Neural cell (in vitro differentiated cells): ENCODE measurements at regions not wholly inside any gene's neighbourhood (a gene's known extent, or its start where the extent isn't known, plus 50 kb on each side); places are given as distances from the start of the nearest gene placed in this dataset.

ENCODE experiments used
- H2AFZ ChIP-seq: fragments of 200-600, 300-800 bp; sonication (generic), shearing (Covaris generic); 2 replicates; pipeline ENCODE4 v1.6.0; 2014; ENCODE audit warnings: low read depth, mild to moderate bottlenecking, antibody characterized with exemption, low read length, moderate library complexity
- H3F3A ChIP-seq: fragments of 200-600 bp; shearing (Covaris generic); 2 replicates; pipeline ENCODE4 v1.6.1; 2016; ENCODE audit warnings: mild to moderate bottlenecking, moderate library complexity, mixed read lengths, antibody characterized with exemption, low read length; ENCODE audit not compliant: insufficient read depth, poor library complexity, severe bottlenecking
- H3K27ac ChIP-seq: fragments of 200-600, 300-800 bp; sonication (generic), shearing (Covaris generic); 2 replicates; pipeline ENCODE4 v1.5.1; 2014; ENCODE audit warnings: mild to moderate bottlenecking, low read length, moderate library complexity
- H3K27me3 ChIP-seq: fragments of 300-800, 200-600 bp; sonication (generic), shearing (Covaris generic); 2 replicates; pipeline ENCODE4 v1.6.0; 2014; ENCODE audit warnings: mild to moderate bottlenecking, low read depth, low read length, moderate library complexity; ENCODE audit not compliant: insufficient read depth
- H3K36me3 ChIP-seq: fragments of 300-800, 200-600 bp; sonication (generic), shearing (Covaris generic); 2 replicates; pipeline ENCODE4 v1.5.1; 2014; ENCODE audit warnings: mild to moderate bottlenecking, antibody characterized with exemption, low read length, moderate library complexity; ENCODE audit not compliant: insufficient read depth
- H3K4me2 ChIP-seq: fragments of 300-800, 200-600 bp; sonication (generic), shearing (Covaris generic); 2 replicates; pipeline ENCODE4 v1.6.0; 2014; ENCODE audit warnings: mild to moderate bottlenecking, low read length
- H3K4me3 ChIP-seq: fragments of 300-800, 200-600 bp; sonication (generic), shearing (Covaris generic); 2 replicates; pipeline ENCODE4 v1.5.1; 2014; ENCODE audit warnings: mild to moderate bottlenecking, low read length, moderate library complexity
- H3K79me2 ChIP-seq: fragments of 200-600 bp; shearing (Covaris generic); replicated peaks from 2 replicates; pipeline ENCODE4 v1.6.0; 2014; ENCODE audit warnings: mild to moderate bottlenecking, low read length, moderate library complexity; ENCODE audit not compliant: insufficient read depth
- H3K9ac ChIP-seq: fragments of 300-800, 200-600 bp; sonication (generic), shearing (Covaris generic); 2 replicates; pipeline ENCODE4 v1.6.1; 2016; ENCODE audit warnings: mild to moderate bottlenecking, low read length, mixed read lengths
- H3K9me2 ChIP-seq: fragments of 200-600 bp; shearing (Covaris generic); 2 replicates; pipeline ENCODE4 v1.6.1; 2016; ENCODE audit warnings: mild to moderate bottlenecking, low read length, mixed read lengths; ENCODE audit not compliant: insufficient read depth
- H3K9me3 ChIP-seq: fragments of 200-600, 300-800 bp; sonication (generic), shearing (Covaris generic); 2 replicates; pipeline ENCODE4 v1.6.1; 2016; ENCODE audit warnings: mild to moderate bottlenecking, mixed run types, low read length, moderate library complexity, mixed read lengths
- H4K20me1 ChIP-seq: fragments of 200-600 bp; shearing (Covaris generic); 2 replicates; pipeline ENCODE4 v1.6.1; 2016; ENCODE audit warnings: mild to moderate bottlenecking, mixed run types; ENCODE audit not compliant: insufficient read depth
- CTCF ChIP-seq: fragments of 450-650 bp; IDR thresholded peaks from 2 replicates; pipeline ENCODE4 v1.5.1; 2014; ENCODE audit warnings: antibody characterized with exemption, mild to moderate bottlenecking, moderate library complexity; ENCODE audit not compliant: poor library complexity, severe bottlenecking
- EP300 ChIP-seq: fragments of 450-650 bp; conservative IDR thresholded peaks from 2 replicates; pipeline ENCODE4 v1.6.1; 2014; ENCODE audit warnings: antibody characterized with exemption, mild to moderate bottlenecking, moderate library complexity; ENCODE audit not compliant: poor library complexity, severe bottlenecking
- EZH2 ChIP-seq: fragments of 200-600, 300-800 bp; shearing (Covaris generic), sonication (generic); IDR thresholded peaks from 2 replicates; pipeline ENCODE4 v1.6.1; 2014; ENCODE audit warnings: antibody characterized with exemption, low read length, borderline replicate concordance, mild to moderate bottlenecking; ENCODE audit not compliant: insufficient read depth, poor library complexity, severe bottlenecking
- MXI1 ChIP-seq: fragments of 450-650 bp; conservative IDR thresholded peaks from 2 replicates; pipeline ENCODE4 v1.6.1; 2014; ENCODE audit warnings: antibody characterized with exemption, mild to moderate bottlenecking; ENCODE audit not compliant: poor library complexity, severe bottlenecking
- POLR2AphosphoS5 ChIP-seq: IDR thresholded peaks from 2 replicates; pipeline ENCODE4 v1.6.1; 2012
- RAD21 ChIP-seq: fragments of 450-650 bp; conservative IDR thresholded peaks from 2 replicates; pipeline ENCODE4 v1.6.1; 2014; ENCODE audit warnings: antibody characterized with exemption, mild to moderate bottlenecking, moderate library complexity
- REST ChIP-seq: IDR thresholded peaks from 2 replicates; pipeline ENCODE4 v1.6.1; 2012; ENCODE audit warnings: borderline replicate concordance
- SMC3 ChIP-seq: fragments of 450-650 bp; conservative IDR thresholded peaks from 2 replicates; pipeline ENCODE4 v1.6.1; 2014; ENCODE audit warnings: antibody characterized with exemption, mild to moderate bottlenecking, moderate library complexity; ENCODE audit not compliant: poor library complexity
- TAF1 ChIP-seq: IDR thresholded peaks from 2 replicates; pipeline ENCODE4 v1.6.1; 2012; ENCODE audit warnings: low read depth

DNA sequence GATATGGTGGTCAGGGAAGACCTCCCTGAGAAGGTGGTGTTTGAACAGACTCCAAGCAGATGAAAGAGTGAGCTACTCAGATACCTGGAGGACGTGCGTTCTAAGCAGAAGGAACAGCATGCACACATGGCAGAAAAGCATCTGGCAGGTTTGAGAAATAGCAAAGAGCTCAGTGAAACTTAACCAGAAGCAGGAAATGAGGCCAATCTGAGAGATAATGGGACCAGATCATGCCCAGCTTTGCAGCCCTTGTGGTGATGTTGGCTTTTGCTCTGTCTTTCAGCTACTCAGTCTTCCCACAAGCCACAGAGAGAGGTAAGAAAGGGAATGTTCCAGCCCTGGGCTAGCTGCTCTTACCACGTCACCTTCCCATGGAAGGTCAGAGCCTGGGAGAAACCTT lies 176.3 kb upstream of the GSC start:
- Histone ChIP-seq H3K79me2 (no peaks in the 10 kb centered on the region), H3K4me2 (no peak overlapping the region), H2AFZ (no peak overlapping the region), H3K9me3 (no peaks in the 10 kb centered on the region), H3F3A (no peaks in the 10 kb centered on the region), H3K27ac (no peak overlapping the region), H3K9me2 (no peaks in the 10 kb centered on the region), H4K20me1 (no peaks in the 10 kb centered on the region), H3K27me3 (no peaks in the 10 kb centered on the region), H3K9ac (no peak overlapping the region), H3K4me3 (no peak overlapping the region), H3K36me3 (no peaks in the 10 kb centered on the region)
- TF ChIP-seq RAD21, result no peak

GRCh38 chr14:94945615-94946014 lies 175.7 kb upstream of the GSC start:
- H3K27ac ChIP-seq, result no peak overlapping the region
- H3F3A ChIP-seq, result no peaks in the 10 kb centered on the region
- no peak overlapping the region for H3K9ac ChIP-seq
- H3K9me3 ChIP-seq, result no peaks in the 10 kb centered on the region
- no peaks in the 10 kb centered on the region for H3K9me2 ChIP-seq
- no peaks in the 10 kb centered on the region for H3K27me3 ChIP-seq
- no peaks in the 10 kb centered on the region for H3K36me3 ChIP-seq
- no peaks in the 10 kb centered on the region for H3K79me2 ChIP-seq
- H3K4me3 ChIP-seq, result no peak overlapping the region
- no peaks in the 10 kb centered on the region for H4K20me1 ChIP-seq
- H3K4me2 ChIP-seq, result no peak overlapping the region
- no peak for TF ChIP-seq REST
- TF ChIP-seq MXI1, result no peak
- no peak overlapping the region for H2AFZ ChIP-seq

DNA sequence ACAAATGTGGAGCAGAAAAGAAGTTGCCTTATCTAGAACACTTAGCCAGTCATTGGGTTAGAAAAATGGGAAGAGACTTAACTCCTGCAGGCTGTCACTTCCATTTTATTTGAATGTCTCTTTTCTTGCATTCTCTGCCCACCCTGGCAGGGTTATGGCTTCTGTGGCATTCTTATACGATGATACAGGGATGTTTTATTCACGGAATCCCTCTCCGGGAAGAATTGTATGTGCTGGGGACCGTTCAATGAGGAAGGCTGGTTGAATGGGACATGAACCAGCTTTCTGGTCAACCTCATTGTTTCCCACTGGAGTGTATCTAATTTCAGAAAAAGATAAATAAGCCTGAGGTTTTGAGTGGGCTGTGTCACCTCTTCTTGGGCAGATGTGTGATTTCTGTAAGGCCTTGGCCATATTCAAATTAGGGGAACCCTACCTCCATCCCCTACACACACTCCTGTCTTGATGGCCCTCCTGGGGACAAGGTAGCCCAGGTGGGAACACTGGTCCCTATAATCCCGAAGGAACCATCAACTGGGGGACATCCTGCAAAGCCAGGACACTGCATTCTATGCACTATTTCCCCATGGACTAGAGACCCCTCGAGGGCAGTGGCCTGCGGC lies 174.8 kb upstream of the GSC start:
- no peak for TF ChIP-seq POLR2AphosphoS5
- TF ChIP-seq MXI1, result no peak
- TF ChIP-seq EP300, result no peak
- no peak for TF ChIP-seq TAF1
- TF ChIP-seq SMC3, result no peak
- TF ChIP-seq RAD21, result no peak
- no peak for TF ChIP-seq CTCF
- TF ChIP-seq EZH2, result no peak
- no peak for TF ChIP-seq REST
- H3K9me3 ChIP-seq, result no peaks in the 10 kb centered on the region
- no peaks in the 10 kb centered on the region for H3F3A ChIP-seq
- no peak overlapping the region for H3K4me2 ChIP-seq
- H3K9ac ChIP-seq, result no peak overlapping the region
- no peaks in the 10 kb centered on the region for H3K9me2 ChIP-seq
- no peaks in the 10 kb centered on the region for H3K27me3 ChIP-seq
- no peak overlapping the region for H3K27ac ChIP-seq
- no peak overlapping the region for H3K4me3 ChIP-seq
- no peaks in the 10 kb centered on the region for H3K79me2 ChIP-seq
- H4K20me1 ChIP-seq, result no peaks in the 10 kb centered on the region
- no peaks in the 10 kb centered on the region for H3K36me3 ChIP-seq
- H2AFZ ChIP-seq, result no peak overlapping the region
